ENCODE measurements at regions not wholly inside any gene's neighbourhood (a gene's known extent, or its start where the extent isn't known, plus 50 kb on each side); places are given as distances from the start of the nearest gene placed in this dataset.
A peak's percentile ranks its signal among the peaks of the same experiment; 100 is the strongest.

GRCh38 chr20:39875492-39876110 lies 813.4 kb downstream of the MAFB start:
- no peak for DNase-seq (ENCODE audit: low spot score)

DNA sequence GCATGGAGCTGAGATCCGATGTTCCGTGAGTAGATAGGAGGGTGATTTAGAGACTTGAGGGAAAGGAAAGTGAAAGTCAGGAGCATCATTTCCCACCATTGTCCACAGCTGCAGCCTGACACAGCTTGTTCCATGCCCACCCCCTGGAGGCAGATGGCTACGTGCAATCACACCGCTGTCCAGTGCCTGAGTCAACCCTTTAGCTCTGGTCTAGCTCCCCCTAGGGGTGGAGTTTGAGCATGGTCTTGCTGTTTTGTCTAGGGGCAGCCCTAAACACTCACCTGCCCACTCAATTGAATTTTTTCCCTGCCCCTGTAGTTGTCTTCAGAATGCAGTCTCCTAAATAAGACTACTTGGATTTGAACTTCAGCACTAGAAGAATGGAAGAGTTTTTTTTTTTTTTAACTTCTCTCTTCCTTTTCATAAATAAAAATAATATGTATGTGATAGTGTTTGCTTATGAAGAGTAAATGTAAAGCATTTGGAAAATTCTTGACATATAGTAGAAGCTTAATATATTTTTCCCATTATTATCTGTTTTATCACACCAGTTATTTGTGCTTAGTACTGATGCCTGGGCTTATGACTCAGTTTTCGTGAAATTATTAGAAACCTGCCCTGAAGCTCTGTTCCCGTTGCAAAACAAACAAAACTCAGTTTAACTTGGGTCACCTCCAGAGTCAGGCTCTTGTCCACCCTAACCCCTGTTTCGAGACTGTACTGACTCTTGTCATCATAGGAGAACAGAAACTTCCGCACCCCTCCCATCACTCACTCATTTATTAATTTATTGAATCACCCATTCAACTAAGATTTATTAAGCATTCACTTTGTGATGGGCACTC lies 814.8 kb downstream of the MAFB start:
- DNase-seq (ENCODE audit: low spot score) = peak; percentile 79

GRCh38 chr20:39873286-39873685 lies 815.8 kb downstream of the MAFB start:
- DNase-seq (ENCODE audit: low spot score) = no peak

- DNase-seq (ENCODE audit: low spot score) = no peak
Observed at GRCh38 chr20:39871013-39871412, 818.0 kb downstream of the MAFB start.

DNA sequence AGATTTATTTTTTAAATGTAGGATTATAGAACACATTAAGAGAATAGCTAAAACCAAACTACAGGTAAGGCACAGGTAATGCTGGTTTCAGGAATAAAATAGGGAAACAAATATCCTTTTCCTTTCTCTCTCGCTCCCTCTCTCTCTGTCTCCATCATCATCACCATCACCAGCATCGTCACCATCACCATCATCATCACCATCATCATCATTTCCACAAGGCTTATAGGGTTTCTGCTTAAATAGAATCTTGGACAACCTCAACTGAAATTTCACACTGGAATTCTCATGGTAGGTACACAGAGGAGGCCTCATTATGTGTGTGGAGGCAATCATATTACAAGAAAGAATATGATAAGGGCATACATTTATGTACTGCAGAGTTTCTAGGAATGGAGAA lies 823.6 kb downstream of the MAFB start:
- no peak for DNase-seq (ENCODE audit: low spot score)

DNA sequence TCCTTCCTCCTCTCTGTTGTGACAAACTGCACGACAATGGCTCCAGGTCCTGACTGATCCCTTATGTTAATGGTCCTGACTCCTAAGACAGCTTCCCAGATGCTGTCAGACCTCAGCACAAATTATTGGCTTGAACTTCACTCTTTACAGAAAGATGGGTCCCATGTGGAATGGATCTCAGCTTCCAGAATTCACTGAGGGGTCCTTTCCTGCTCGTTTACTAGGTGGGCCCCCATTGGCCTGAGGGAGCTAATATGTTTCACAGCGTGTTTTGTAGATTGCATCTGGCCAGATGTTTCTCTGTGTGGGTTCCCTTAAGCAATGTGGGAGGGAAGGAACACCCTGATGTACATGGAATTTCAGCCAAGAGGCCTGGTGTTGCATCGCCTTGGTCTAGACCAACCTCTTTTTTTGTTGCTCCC lies 826.6 kb downstream of the MAFB start:
- no peak for DNase-seq (ENCODE audit: low spot score)

- no peak for DNase-seq (ENCODE audit: low spot score)
Observed at GRCh38 chr20:39861381-39861780, 827.7 kb downstream of the MAFB start.

GRCh38 chr20:39857835-39858234 lies 831.2 kb downstream of the MAFB start:
- DNase-seq (ENCODE audit: low spot score) = no peak

- no peak for DNase-seq (ENCODE audit: low spot score)
Observed at GRCh38 chr20:39857187-39857586, 831.8 kb downstream of the MAFB start.

DNA sequence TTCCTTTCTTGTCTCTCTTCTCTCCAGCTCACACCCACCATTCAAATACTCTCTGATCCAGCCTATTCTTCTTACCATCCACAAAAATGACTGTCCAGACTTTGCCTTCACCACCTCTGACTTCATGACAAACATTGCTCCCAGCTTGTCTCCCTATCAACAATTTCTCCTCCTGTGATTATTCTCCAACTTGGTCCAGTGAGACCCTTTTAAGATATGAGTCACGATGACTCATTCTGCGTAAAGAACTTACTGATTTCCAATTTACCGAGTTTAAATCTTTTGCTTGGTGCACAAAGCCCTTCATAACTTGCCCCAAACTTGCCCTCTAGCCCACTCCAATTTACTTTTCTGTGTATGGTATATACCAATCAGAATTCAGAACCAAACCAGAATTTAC lies 833.2 kb downstream of the MAFB start:
- no peak for DNase-seq (ENCODE audit: low spot score)

DNA sequence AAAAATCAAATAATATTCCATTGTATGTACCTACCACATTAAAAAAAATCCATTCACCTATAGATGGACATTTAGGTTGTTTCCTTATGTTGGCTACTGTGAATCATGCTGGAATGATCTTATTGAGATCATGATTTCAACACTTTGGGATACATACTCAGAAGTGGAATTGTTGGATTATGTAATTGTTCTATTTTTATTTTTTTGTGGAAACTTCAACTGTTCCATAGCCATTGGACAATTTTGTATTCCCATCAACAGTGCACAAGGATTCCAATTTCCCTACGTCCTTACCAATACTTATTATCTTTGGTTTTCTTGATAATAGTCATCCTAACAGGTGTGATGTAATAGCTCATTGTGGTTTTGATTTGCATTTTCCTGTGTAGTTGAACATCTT lies 834.0 kb downstream of the MAFB start:
- DNase-seq (ENCODE audit: low spot score) = no peak

- peak; percentile 12 for DNase-seq (ENCODE audit: low spot score)
Observed at GRCh38 chr20:39853636-39854035, 835.4 kb downstream of the MAFB start.

DNA sequence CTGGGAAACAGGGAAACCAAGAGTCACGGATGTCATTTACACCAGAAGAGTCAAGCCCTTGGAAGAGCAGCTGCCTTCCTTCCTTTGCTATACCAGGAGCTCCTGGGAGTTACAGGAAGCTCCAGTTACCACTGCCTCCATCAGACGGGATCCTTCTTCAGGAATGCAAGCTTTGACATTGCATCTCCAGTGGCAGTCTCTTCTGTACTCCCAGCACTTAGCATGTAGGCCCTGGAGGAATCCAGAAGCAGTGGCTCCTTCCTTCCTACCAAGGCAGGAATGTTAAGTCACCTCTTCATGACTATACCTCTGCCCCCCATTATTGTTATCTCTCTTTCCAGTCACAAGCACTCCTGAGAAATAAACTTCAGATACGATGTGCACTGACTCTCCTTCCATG lies 836.0 kb downstream of the MAFB start:
- DNase-seq (ENCODE audit: low spot score) = no peak

DNA sequence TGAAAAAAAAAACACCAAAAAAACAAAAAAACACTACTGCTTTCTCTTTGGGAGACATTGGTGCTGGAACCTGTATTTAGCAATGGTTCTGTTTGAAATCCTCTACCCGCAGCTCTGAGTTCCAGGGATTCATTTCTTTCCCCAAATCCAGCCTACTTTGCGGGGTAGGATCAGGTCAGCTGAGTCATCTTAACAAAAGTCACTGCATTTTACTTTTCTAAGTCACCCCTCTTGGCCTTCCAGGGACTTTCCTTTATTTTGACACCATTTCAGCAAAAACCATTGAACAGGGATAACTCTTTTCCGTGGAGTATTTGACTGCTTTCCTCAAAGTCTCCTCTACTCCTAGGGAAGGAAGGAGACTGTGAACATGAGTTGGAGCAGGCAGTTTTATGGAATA lies 837.6 kb downstream of the MAFB start:
- DNase-seq (ENCODE audit: low spot score) = no peak

DNA sequence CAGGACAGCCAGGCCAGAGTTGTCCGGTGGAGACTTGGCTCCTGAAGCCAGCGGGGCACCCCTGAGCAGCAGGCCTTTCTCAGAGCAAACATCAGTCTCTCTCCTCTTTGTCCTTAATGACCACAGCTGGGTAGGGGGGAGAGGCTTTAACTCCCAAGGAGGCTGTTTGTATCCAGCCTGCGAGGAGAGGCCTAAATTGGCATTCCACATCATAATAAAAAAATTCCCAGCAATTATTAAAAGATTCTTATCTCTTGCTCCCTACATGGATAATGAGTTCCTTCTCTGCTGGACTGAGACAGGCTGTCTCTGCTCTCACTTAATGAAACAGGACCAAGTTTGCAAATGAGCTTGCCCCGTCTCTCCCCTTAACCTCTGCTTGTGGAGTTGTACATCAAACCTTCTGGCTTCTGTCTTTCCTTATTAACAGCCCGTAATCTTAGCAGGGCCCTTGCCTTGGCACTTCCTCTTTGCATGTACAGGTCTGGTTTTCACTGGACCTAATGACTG lies 838.2 kb downstream of the MAFB start:
- no peak for DNase-seq (ENCODE audit: low spot score)

DNA sequence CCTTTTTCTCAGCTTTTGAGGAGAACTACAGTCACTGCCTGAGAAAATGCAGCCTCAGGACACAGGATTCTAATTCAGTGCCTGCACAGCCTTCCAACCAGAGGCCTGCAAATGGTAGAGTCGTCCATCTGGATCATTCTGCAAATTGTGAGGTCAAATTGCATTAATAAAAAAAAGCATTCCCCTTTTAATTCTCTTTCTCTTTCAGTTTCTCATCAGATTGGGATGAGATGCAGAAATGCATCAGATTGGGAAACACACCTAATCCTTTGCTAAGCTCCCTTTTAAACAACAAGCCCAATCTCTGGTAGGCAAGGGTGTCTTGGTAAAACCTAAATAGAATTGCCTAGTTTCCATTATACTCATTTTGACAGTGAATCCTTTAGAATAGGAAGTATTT lies 838.8 kb downstream of the MAFB start:
- DNase-seq (ENCODE audit: low spot score) = no peak

GRCh38 chr20:39849664-39850063 lies 839.4 kb downstream of the MAFB start:
- DNase-seq (ENCODE audit: low spot score) = peak; percentile 9

GRCh38 chr20:39849171-39849570 lies 839.9 kb downstream of the MAFB start:
- no peak for DNase-seq (ENCODE audit: low spot score)

DNA sequence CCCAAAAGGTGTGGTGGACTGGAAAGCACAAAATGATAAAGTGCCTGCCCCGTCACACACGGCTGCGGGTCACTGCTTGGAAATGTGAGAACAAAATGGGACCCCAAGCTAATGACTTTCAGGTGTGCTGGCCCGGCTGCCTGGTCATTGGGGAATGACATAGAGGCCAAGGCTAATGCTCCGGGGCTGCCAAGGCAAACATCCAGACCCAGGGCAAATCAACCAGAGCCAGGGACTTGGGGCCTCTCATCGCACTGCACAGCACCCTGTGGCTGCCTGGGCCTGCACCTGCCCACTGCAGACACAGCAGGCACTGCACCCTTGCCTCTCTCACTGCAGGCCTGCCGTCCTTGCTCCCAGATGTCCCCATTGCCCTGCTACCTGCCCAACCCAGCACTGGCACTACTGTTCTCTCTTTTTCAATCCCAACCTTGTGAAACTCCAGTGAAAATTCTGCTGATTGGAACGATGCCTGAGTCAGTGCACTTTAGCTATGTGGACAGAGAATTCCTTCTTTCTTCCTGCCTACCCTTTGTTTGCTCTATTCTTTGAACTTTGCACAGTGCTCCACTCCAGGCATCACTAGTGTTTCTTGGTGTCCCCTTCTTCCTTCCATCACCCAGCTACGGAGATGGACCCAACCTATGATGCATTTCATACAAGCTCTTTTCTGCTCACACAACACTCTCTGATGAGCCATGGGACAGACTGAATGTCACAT lies 849.5 kb downstream of the MAFB start:
- no peak for DNase-seq (ENCODE audit: low spot score)

- DNase-seq (ENCODE audit: low spot score) = no peak
Observed at GRCh38 chr20:39837561-39837960, 851.5 kb downstream of the MAFB start.

GRCh38 chr20:39835130-39835842 lies 853.8 kb downstream of the MAFB start:
- no peak for DNase-seq (ENCODE audit: low spot score)

- no peak for DNase-seq (ENCODE audit: low spot score)
Observed at GRCh38 chr20:39830903-39831302, 858.1 kb downstream of the MAFB start.

Data from RKO (cell line).